PC-3 (cell line): ENCODE measurements at regions not wholly inside any gene's neighbourhood (a gene's known extent, or its start where the extent isn't known, plus 50 kb on each side); places are given as distances from the start of the nearest gene placed in this dataset.

Experiments used
- EZH2 ChIP-seq: fragments of 300-600 bp; sonication (generic); IDR thresholded peaks from one replicate; pipeline ENCODE4 v1.6.1; 2017; ENCODE audit warnings: antibody characterized with exemption, mild to moderate bottlenecking, low read length; ENCODE audit not compliant: unreplicated experiment
- TF ChIP-seq, protein P1 (sequence below): fragments of 300-600 bp; sonication (generic); conservative IDR thresholded peaks from 2 replicates; pipeline ENCODE4 v1.5.1; 2017; ENCODE audit warnings: antibody characterized with exemption, low read depth, mild to moderate bottlenecking, low read length

DNA sequence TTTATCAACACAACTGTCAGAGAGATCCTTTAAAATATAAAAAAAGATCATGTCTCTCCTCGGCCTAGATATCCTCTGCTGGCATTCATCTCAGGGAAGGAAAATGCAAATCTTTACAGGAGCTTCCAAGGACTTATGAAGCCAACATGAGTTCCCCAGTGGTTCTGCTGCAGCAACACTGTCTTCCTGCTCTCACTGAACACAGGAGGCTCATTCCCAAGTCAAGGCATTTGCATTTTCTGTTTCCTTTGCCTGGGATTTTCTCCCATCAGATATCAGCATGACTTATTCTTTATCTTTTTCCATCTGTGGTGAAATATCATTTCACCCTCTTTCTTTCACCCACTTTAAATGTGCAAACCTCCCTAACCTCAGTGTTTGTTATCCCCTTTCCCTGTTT, 513.8 kb upstream of the ZP4 start:
- TF ChIP-seq, protein P1, sequence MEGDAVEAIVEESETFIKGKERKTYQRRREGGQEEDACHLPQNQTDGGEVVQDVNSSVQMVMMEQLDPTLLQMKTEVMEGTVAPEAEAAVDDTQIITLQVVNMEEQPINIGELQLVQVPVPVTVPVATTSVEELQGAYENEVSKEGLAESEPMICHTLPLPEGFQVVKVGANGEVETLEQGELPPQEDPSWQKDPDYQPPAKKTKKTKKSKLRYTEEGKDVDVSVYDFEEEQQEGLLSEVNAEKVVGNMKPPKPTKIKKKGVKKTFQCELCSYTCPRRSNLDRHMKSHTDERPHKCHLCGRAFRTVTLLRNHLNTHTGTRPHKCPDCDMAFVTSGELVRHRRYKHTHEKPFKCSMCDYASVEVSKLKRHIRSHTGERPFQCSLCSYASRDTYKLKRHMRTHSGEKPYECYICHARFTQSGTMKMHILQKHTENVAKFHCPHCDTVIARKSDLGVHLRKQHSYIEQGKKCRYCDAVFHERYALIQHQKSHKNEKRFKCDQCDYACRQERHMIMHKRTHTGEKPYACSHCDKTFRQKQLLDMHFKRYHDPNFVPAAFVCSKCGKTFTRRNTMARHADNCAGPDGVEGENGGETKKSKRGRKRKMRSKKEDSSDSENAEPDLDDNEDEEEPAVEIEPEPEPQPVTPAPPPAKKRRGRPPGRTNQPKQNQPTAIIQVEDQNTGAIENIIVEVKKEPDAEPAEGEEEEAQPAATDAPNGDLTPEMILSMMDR, result no peak
- TF ChIP-seq EZH2, result no peak
